PC-9 (cell line): ENCODE measurements at regions not wholly inside any gene's neighbourhood (a gene's known extent, or its start where the extent isn't known, plus 50 kb on each side); places are given as distances from the start of the nearest gene placed in this dataset.

Source experiments
- BruUV-seq: library from RNA; stranded (reverse); fragments of 400-500 nt; replicated peaks from 2 replicates; lab custom pipeline; 2021; lab: Mats Ljungman, UMichigan
- CTCF ChIA-PET: fragments of 300-600 bp; sonication (Branson Sonifier 250); formaldehyde crosslinking; loops from one replicate; lab custom pipeline; 2022; ENCODE audit warnings: antibody characterized with exemption; lab: Charles Lee
- POLR2A ChIA-PET: fragments of 300-600 bp; sonication (Branson Sonifier 250); formaldehyde crosslinking; loops from one replicate; lab custom pipeline; 2022; ENCODE audit warnings: antibody characterized with exemption; ENCODE audit not compliant: unreplicated experiment; lab: Charles Lee
- DNase-seq, 2 experiments: peaks; one replicate each; pipeline versions ENCODE4 v3.0.0 to v3.0.0-alpha.2; 2015 to 2022; ENCODE audit warnings: mixed read lengths in 1 of 2
- H2AFZ ChIP-seq: fragments of 200-600 bp; sonication (generic); 2 replicates; pipeline ENCODE4 v1.8.1; 2017; ENCODE audit warnings: antibody characterized with exemption
- H3F3A ChIP-seq: fragments of 200-600 bp; sonication (generic); 2 replicates; pipeline ENCODE4 v1.8.1; 2017; ENCODE audit warnings: antibody characterized with exemption, mild to moderate bottlenecking, low read depth; ENCODE audit not compliant: insufficient read depth
- H3K27ac ChIP-seq: fragments of 200-600 bp; sonication (generic); 2 replicates; pipeline ENCODE4 v1.6.1; 2016; ENCODE audit warnings: mixed run types
- H3K27me3 ChIP-seq: fragments of 200-600 bp; sonication (generic); 2 replicates; pipeline ENCODE4 v1.6.1; 2016; ENCODE audit warnings: low read depth, mixed run types; ENCODE audit not compliant: insufficient read depth
- H3K36me3 ChIP-seq: fragments of 200-600 bp; sonication (generic); 2 replicates; pipeline ENCODE4 v1.6.1; 2016; ENCODE audit warnings: low read depth, mixed run types
- H3K4me1 ChIP-seq: fragments of 200-600 bp; sonication (generic); replicated peaks from 2 replicates; pipeline ENCODE4 v1.6.1; 2016; ENCODE audit warnings: mixed run types; ENCODE audit not compliant: insufficient read depth
- H3K4me2 ChIP-seq: fragments of 200-600 bp; sonication (generic); 2 replicates; pipeline ENCODE4 v1.6.1; 2017; ENCODE audit warnings: mixed run types
- H3K4me3 ChIP-seq: fragments of 200-600 bp; sonication (generic); 2 replicates; pipeline ENCODE4 v1.6.1; 2016; ENCODE audit warnings: mixed run types
- H3K79me2 ChIP-seq: fragments of 200-600 bp; sonication (generic); 2 replicates; pipeline ENCODE4 v1.6.1; 2017; ENCODE audit warnings: low read depth, mixed run types
- H3K9me2 ChIP-seq: fragments of 200-600 bp; sonication (generic); 2 replicates; pipeline ENCODE4 v1.8.1; 2017; ENCODE audit warnings: mild to moderate bottlenecking; ENCODE audit not compliant: insufficient read depth
- H3K9me3 ChIP-seq: fragments of 200-600 bp; sonication (generic); 2 replicates; pipeline ENCODE4 v1.8.1; 2016; ENCODE audit warnings: low read depth; ENCODE audit not compliant: insufficient read depth
- H4K20me1 ChIP-seq: fragments of 200-600 bp; sonication (generic); 2 replicates; pipeline ENCODE4 v1.8.1; 2017; ENCODE audit not compliant: insufficient read depth
- EZH2 ChIP-seq: fragments of 200-600 bp; sonication (generic); IDR thresholded peaks from 2 replicates; pipeline ENCODE4 v1.8.0; 2017; ENCODE audit warnings: antibody characterized with exemption, low read depth
- intact Hi-C: fragments of 100-400 bp; cut with micrococcal nuclease; formaldehyde crosslinking; loops from one replicate; pipeline ENCODE4 v1.10.0; 2022; ENCODE audit not compliant: unreplicated experiment
- TF ChIP-seq, protein P1 (sequence below): fragments of 200-600 bp; sonication (generic); conservative IDR thresholded peaks from 2 replicates; pipeline ENCODE4 v1.6.1; 2017; ENCODE audit warnings: mixed run types, antibody characterized with exemption, mild to moderate bottlenecking, moderate library complexity

DNA sequence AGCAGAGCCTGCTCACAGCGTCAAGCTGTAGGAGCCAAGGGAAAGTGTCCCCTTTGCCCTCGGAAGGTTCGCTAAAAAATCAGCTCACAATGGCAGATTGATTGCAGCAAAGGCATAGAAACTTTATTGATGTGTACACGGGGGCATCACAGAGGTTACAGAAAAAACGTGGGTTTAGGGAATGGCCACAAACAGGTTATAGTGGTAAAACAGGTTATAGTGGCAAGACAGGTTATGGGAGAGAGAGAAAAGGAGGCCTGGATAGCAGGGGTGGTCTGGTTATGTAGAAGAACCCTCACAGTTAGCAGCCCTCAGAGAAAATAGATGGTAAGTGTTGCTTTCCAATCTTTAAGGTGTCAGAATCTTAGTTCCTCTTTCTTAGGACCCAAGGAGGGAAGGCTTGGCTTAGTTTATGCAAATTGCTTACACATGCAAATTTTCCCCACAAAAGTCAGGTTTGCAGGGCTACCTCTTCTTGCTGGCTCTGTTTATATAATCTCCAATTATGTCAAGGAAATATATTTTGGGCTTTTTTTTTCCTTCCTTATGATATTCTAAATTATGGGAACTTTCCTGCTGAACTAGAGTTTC lies 113.7 kb downstream of the BMP15 start:
- Histone ChIP-seq H3K4me3 (no peak overlapping the region), H3K4me2 (no peak overlapping the region), H3F3A (no peaks in the 10 kb centered on the region), H3K4me1 (no peaks in the 10 kb centered on the region), H3K27ac (no peak overlapping the region), H3K9me2 (no peaks in the 10 kb centered on the region), H3K27me3 (no peaks in the 10 kb centered on the region), H4K20me1 (no peaks in the 10 kb centered on the region), H3K36me3 (no peaks in the 10 kb centered on the region), H3K9me3 (no peaks in the 10 kb centered on the region), H2AFZ (no peak overlapping the region), H3K79me2 (no peaks in the 10 kb centered on the region)
- POLR2A ChIA-PET: no interaction called here
- TF ChIP-seq, protein P1, sequence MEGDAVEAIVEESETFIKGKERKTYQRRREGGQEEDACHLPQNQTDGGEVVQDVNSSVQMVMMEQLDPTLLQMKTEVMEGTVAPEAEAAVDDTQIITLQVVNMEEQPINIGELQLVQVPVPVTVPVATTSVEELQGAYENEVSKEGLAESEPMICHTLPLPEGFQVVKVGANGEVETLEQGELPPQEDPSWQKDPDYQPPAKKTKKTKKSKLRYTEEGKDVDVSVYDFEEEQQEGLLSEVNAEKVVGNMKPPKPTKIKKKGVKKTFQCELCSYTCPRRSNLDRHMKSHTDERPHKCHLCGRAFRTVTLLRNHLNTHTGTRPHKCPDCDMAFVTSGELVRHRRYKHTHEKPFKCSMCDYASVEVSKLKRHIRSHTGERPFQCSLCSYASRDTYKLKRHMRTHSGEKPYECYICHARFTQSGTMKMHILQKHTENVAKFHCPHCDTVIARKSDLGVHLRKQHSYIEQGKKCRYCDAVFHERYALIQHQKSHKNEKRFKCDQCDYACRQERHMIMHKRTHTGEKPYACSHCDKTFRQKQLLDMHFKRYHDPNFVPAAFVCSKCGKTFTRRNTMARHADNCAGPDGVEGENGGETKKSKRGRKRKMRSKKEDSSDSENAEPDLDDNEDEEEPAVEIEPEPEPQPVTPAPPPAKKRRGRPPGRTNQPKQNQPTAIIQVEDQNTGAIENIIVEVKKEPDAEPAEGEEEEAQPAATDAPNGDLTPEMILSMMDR: no peak
- no peak for TF ChIP-seq EZH2
- intact Hi-C loops: no loop called here
- BruUV-seq: no TSS peak
- CTCF ChIA-PET: no interaction called here
- no peak for DNase-seq

DNA sequence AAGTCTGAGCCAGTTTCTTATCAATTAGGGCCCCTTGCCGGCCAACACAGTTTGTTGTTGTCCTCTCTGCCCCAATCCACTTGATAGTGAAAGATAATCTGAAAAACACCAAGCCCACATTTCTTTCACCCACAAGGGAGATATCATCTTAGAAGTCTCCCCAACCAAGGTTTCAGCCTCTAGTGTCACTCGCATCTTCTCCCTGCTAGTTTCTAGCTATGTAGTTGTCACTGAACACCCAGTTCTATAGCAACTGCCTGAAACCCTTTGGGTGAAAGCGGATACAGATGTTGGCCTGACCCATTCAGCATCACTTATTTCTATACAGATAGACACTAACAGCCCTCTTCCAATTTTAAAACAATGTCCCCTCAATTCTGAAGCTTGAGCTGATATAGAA lies 116.3 kb downstream of the BMP15 start:
- no peaks in the 10 kb centered on the region for H3F3A ChIP-seq
- H3K4me3 ChIP-seq: no peak overlapping the region
- H3K27me3 ChIP-seq: no peaks in the 10 kb centered on the region
- H3K4me2 ChIP-seq: no peak overlapping the region
- no peaks in the 10 kb centered on the region for H3K9me3 ChIP-seq
- no peak overlapping the region for H3K27ac ChIP-seq
- H4K20me1 ChIP-seq: no peaks in the 10 kb centered on the region
- H3K4me1 ChIP-seq: no peaks in the 10 kb centered on the region
- CTCF ChIA-PET: no interaction called here
- no peak overlapping the region for H2AFZ ChIP-seq
- BruUV-seq: no TSS peak
- H3K36me3 ChIP-seq: no peaks in the 10 kb centered on the region
- intact Hi-C loops: no loop called here
- TF ChIP-seq, protein P1: no peak
- no peak for TF ChIP-seq EZH2
- POLR2A ChIA-PET: no interaction called here
- no peaks in the 10 kb centered on the region for H3K9me2 ChIP-seq
- DNase-seq: no peak
- H3K79me2 ChIP-seq: no peaks in the 10 kb centered on the region

DNA sequence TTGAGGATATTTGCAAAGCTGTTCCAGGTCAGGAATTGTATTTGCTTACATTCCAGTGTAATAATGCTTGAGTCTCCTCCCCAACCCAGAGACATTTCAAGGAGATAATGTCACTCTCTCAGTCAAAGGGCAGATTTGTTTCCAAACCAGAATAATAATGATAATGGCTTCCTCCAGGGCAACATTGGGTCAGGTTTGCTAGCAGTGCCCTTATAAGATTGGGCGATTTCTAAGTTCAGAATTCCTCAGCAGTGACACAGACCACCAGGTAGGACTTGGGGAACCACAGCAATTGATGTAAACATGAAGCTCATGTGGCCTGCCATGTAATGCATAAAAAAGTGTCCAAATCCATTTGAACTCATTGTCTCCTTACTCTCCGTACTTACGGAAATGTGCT lies 125.2 kb downstream of the BMP15 start:
- no peaks in the 10 kb centered on the region for H3K9me3 ChIP-seq
- POLR2A ChIA-PET: no interaction called here
- H3K79me2 ChIP-seq: no peaks in the 10 kb centered on the region
- H3K36me3 ChIP-seq: no peaks in the 10 kb centered on the region
- no peaks in the 10 kb centered on the region for H3K27me3 ChIP-seq
- no TSS peak for BruUV-seq
- no peaks in the 10 kb centered on the region for H4K20me1 ChIP-seq
- H2AFZ ChIP-seq: no peak overlapping the region
- no peak overlapping the region for H3K27ac ChIP-seq
- H3F3A ChIP-seq: no peaks in the 10 kb centered on the region
- CTCF ChIA-PET: no interaction called here
- no peak overlapping the region for H3K4me2 ChIP-seq
- intact Hi-C loops: no loop called here
- H3K4me3 ChIP-seq: no peak overlapping the region
- DNase-seq: no peak
- no peak for TF ChIP-seq EZH2
- TF ChIP-seq, protein P1: no peak
- H3K9me2 ChIP-seq: no peaks in the 10 kb centered on the region
- H3K4me1 ChIP-seq: no peaks in the 10 kb centered on the region
